ENCODE measurements at regions not wholly inside any gene's neighbourhood (a gene's known extent, or its start where the extent isn't known, plus 50 kb on each side); places are given as distances from the start of the nearest gene placed in this dataset.

DNA sequence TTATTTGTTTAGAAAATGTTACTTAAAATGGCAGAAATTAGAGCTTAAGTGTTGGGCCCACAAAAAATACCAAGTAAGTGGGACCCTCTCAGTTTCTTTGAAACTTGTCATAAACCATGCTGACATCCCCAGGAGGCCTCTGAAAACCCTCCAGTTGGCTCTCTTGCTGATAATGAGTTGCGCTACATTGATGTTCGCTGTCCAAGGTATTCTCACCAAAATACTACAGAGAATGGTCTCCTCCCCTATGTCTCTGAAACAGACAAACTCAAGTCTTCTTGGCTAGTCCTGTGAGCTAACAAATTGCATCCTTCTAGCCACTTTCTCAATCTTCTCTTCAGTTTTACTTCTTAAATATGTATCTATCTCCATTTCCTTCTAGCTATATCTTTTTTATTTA is 669.4 kb downstream of the IRS1 start:
- H3K4me3 ChIP-seq, result no peak overlapping the region
- H3K9me3 ChIP-seq, result no peaks in the 10 kb centered on the region
- no peak for DNase-seq
- no peaks in the 10 kb centered on the region for H3K27me3 ChIP-seq
- intact Hi-C loops (cut with DNase I; ENCODE audit: low total_unique reads), result no loop called here
- TF ChIP-seq, protein P1, sequence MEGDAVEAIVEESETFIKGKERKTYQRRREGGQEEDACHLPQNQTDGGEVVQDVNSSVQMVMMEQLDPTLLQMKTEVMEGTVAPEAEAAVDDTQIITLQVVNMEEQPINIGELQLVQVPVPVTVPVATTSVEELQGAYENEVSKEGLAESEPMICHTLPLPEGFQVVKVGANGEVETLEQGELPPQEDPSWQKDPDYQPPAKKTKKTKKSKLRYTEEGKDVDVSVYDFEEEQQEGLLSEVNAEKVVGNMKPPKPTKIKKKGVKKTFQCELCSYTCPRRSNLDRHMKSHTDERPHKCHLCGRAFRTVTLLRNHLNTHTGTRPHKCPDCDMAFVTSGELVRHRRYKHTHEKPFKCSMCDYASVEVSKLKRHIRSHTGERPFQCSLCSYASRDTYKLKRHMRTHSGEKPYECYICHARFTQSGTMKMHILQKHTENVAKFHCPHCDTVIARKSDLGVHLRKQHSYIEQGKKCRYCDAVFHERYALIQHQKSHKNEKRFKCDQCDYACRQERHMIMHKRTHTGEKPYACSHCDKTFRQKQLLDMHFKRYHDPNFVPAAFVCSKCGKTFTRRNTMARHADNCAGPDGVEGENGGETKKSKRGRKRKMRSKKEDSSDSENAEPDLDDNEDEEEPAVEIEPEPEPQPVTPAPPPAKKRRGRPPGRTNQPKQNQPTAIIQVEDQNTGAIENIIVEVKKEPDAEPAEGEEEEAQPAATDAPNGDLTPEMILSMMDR (IDR thresholded peaks at IDR 0.05), result no peak
- H3K36me3 ChIP-seq, result no peaks in the 10 kb centered on the region
- H3K4me1 ChIP-seq, result no peaks in the 10 kb centered on the region
- no peak overlapping the region for H3K27ac ChIP-seq

DNA sequence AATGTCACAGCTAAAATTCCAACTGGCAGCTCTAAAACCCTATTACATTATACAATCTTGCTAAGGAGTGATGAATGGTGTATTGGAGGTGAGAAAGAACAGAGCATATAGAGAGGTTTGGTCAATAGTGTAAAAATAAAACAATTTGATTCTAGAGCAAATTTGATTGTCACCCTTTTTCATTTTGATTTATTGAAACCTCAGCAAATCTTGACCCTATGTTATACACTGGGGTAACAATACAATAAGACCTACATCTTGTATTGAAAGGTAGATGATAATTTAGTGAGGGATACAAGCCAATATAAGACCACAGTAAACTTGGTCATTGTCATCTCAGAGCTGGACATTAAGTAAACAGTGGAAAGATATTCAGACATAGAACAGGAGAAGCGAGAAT is 671.9 kb downstream of the IRS1 start:
- Histone ChIP-seq H3K36me3 (no peaks in the 10 kb centered on the region), H3K4me3 (no peak overlapping the region), H3K27me3 (no peaks in the 10 kb centered on the region), H3K9me3 (no peaks in the 10 kb centered on the region), H3K27ac (no peak overlapping the region), H3K4me1 (peaks cover 0 to 6% (median 3%) of the 10 kb centered on the region in 4 donors)
- DNase-seq, result no peak
- intact Hi-C loops (cut with DNase I; ENCODE audit: low total_unique reads), result no loop called here
- TF ChIP-seq, protein P1 (IDR thresholded peaks at IDR 0.05), result no peak

DNA sequence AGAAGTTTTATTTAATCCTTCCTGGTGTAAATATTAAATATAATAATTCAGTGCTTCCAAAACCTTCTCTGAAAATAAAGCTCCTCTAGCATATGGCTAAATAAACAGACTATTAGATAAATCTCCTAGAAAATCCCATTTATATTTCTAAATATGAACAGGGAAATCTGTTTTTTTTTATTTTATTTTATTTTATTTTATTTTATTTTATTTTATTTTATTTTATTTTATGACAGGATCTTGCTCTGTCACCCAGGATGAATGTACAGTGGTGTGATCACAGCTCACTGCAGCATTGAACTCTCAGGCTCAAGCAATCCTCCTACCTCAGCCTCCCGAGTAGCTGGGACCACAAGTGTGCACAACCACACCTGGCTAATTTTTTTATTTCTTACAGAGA is 673.5 kb downstream of the IRS1 start:
- H3K4me3 ChIP-seq, result no peak overlapping the region
- H3K36me3 ChIP-seq, result no peaks in the 10 kb centered on the region
- H3K9me3 ChIP-seq, result no peaks in the 10 kb centered on the region
- intact Hi-C loops (cut with DNase I; ENCODE audit: low total_unique reads), result no loop called here
- no peak overlapping the region for H3K27ac ChIP-seq
- no peak for DNase-seq
- H3K27me3 ChIP-seq, result no peaks in the 10 kb centered on the region
- TF ChIP-seq, protein P1 (IDR thresholded peaks at IDR 0.05), result no peak
- peaks cover 0 to 6% (median 3%) of the 10 kb centered on the region in 4 donors for H3K4me1 ChIP-seq

DNA sequence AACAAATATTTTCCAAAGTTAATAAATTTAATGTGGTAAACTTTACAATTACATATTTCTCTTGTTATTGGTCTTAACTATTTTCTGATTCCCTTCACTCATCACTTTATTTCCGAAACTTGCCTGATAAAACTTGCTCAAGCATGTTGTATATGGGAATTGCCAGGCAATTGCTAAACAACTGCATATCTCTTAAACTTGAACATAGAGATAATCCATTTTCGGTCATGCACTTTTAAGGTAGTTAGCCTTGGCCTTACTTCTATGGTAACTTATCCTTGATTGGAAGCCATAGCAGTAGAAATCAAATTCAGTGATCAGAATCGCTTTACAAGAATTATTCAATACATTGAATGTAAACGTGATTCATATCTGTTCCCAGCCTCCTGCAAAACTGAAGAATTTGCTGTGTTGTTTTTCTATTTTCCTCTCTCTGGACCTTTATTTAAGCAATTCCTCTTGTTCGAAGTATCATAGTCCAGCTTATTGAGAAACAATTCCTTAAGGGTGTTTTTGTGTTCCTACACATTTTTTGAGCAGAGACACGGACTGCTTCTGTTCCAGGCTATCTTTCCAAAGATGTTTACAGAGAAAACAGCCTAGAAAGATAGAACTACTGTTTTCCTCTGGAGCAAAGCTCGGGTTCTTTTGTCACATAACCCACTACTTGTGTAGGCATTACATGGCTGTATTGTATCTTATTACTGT is 674.3 kb downstream of the IRS1 start:
- Histone ChIP-seq H3K27ac (no peak overlapping the region), H3K4me1 (peaks cover 0 to 6% (median 3%) of the 10 kb centered on the region in 4 donors), H3K9me3 (no peaks in the 10 kb centered on the region), H3K27me3 (no peaks in the 10 kb centered on the region), H3K36me3 (no peaks in the 10 kb centered on the region), H3K4me3 (no peak overlapping the region)
- intact Hi-C loops (cut with DNase I; ENCODE audit: low total_unique reads), result no loop called here
- no peak for DNase-seq
- TF ChIP-seq, protein P1 (IDR thresholded peaks at IDR 0.05), result no peak

DNA sequence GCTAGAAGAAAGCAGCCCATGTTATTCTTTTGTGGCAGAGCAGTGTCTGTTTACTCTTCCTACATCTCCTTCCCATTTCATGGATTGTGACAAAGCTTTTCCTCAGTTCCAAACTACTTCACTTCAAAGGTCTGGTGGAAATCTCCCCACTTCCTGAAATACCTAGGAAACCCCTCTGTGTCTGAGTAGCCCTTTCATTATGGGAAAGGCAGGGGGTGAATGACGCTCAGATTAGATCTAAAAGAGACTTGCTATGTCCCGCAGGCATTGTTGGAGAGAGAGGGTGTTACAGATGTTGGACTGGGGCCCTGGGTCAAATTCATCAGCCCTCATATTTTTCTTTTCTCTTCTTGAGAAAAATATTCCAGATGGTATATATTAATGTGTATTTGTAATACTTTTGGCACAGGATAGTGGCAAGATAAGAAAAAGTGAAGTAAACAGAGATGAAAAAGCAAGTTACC is 675.0 kb downstream of the IRS1 start:
- Histone ChIP-seq H3K4me1 (peaks cover 0 to 6% (median 3%) of the 10 kb centered on the region in 4 donors), H3K27ac (no peak overlapping the region), H3K36me3 (no peaks in the 10 kb centered on the region), H3K9me3 (no peaks in the 10 kb centered on the region), H3K4me3 (no peak overlapping the region), H3K27me3 (no peaks in the 10 kb centered on the region)
- intact Hi-C loops (cut with DNase I; ENCODE audit: low total_unique reads), result no loop called here
- TF ChIP-seq, protein P1 (IDR thresholded peaks at IDR 0.05), result no peak
- DNase-seq, result no peak
